ENCODE measurements at regions not wholly inside any gene's neighbourhood (a gene's known extent, or its start where the extent isn't known, plus 50 kb on each side); places are given as distances from the start of the nearest gene placed in this dataset.

DNA sequence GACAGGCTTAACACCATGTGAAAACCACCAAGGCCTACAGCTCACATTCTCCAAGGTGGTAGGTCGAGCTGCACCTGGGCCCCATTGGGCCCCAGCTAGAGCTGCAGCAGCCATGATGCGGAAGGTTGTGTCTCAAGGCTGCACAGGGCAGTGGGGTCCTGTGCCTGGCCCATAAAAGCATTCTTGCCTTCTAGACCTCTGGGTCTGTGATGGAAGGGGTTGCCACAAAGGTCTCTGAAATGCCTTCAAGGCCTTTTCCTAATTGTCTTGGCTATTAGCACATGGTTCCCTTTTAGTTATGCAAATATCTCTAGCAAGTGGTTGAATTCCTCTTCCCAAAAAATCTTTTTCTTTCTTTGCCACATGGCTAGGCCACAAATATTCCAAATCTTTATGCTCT is 52.5 kb upstream of the C11orf58 start:
- Histone ChIP-seq H3K4me1 (no peaks in the 10 kb centered on the region), H3K9me3 (no peaks in the 10 kb centered on the region), H3K4me3 (ENCODE audit: low read depth, low read length) (no peak overlapping the region), H3K36me3 (no peaks in the 10 kb centered on the region), H3K27me3 (no peaks in the 10 kb centered on the region)
- DNase-seq, result no peak
- TF ChIP-seq, protein P1, sequence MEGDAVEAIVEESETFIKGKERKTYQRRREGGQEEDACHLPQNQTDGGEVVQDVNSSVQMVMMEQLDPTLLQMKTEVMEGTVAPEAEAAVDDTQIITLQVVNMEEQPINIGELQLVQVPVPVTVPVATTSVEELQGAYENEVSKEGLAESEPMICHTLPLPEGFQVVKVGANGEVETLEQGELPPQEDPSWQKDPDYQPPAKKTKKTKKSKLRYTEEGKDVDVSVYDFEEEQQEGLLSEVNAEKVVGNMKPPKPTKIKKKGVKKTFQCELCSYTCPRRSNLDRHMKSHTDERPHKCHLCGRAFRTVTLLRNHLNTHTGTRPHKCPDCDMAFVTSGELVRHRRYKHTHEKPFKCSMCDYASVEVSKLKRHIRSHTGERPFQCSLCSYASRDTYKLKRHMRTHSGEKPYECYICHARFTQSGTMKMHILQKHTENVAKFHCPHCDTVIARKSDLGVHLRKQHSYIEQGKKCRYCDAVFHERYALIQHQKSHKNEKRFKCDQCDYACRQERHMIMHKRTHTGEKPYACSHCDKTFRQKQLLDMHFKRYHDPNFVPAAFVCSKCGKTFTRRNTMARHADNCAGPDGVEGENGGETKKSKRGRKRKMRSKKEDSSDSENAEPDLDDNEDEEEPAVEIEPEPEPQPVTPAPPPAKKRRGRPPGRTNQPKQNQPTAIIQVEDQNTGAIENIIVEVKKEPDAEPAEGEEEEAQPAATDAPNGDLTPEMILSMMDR (IDR thresholded peaks at IDR 0.05; ENCODE audit: low read depth, low read length), result no peak

DNA sequence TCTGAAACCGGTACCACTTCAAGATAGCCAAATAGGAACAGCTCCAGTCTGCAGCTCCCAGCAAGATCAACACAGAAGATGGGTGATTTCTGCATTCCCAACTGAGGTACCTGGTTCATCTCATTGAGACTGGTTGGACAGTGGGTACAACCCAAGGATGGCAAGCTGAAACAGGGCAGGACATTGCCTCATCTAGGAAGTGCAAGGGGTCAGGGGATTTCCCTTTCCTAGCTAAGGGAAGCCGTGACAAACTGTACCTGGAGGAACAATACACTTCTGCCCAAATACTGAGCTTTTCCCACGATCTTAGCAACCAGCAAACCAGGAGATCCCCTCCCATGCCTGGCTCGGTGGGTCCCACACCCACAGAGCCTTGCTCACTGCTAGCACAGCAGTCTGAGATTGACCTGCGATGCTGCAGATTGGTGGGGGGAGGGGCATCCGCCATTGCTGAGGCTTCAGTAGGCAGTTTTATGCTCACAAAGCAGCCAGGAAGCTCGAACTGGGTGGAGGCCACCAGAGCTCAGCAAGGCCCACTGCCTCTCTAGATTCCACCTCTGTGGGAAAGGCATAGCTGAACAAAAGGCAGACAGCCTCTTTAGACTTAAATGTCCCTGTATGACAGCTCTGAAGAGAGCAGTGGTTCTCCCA is 59.9 kb upstream of the C11orf58 start:
- TF ChIP-seq, protein P1 (IDR thresholded peaks at IDR 0.05; ENCODE audit: low read depth, low read length), result no peak
- Histone ChIP-seq H3K4me3 (ENCODE audit: low read depth, low read length) (no peak overlapping the region), H3K9me3 (no peaks in the 10 kb centered on the region), H3K27me3 (no peaks in the 10 kb centered on the region), H3K4me1 (no peaks in the 10 kb centered on the region), H3K36me3 (no peaks in the 10 kb centered on the region)
- no peak for DNase-seq

DNA sequence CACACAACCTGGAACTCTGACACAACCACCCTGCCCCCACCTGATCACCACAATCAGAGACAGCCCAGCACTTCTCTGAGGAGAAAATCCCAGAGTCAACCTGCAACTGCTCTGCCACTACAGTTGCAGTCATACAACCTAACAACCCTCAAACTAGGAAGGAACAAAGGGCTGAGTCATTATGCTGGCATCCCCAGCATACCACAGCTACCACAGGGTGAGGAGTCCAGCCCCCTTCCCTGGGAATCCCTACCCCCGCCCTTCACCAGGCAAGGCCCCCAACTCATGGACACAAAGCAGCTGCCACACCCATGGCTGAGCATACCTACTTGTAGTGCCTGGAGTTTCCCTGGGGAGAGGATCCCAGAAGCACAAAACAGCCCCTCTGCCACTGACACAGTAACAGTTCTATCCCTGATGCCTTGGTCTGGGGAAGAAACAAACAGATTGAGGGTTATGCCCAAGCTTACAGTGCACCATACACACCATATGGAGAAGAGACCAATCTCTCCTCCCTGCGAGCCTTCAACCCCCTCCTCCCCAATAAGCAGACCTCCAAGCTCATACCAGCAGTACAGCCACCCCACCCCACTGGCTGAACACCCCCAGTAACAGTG is 68.5 kb upstream of the C11orf58 start:
- no peaks in the 10 kb centered on the region for H3K36me3 ChIP-seq
- no peak for DNase-seq
- H3K9me3 ChIP-seq, result no peaks in the 10 kb centered on the region
- no peaks in the 10 kb centered on the region for H3K27me3 ChIP-seq
- TF ChIP-seq, protein P1 (IDR thresholded peaks at IDR 0.05; ENCODE audit: low read depth, low read length), result no peak
- no peaks in the 10 kb centered on the region for H3K4me1 ChIP-seq
- no peak overlapping the region for H3K4me3 ChIP-seq (ENCODE audit: low read depth, low read length)

DNA sequence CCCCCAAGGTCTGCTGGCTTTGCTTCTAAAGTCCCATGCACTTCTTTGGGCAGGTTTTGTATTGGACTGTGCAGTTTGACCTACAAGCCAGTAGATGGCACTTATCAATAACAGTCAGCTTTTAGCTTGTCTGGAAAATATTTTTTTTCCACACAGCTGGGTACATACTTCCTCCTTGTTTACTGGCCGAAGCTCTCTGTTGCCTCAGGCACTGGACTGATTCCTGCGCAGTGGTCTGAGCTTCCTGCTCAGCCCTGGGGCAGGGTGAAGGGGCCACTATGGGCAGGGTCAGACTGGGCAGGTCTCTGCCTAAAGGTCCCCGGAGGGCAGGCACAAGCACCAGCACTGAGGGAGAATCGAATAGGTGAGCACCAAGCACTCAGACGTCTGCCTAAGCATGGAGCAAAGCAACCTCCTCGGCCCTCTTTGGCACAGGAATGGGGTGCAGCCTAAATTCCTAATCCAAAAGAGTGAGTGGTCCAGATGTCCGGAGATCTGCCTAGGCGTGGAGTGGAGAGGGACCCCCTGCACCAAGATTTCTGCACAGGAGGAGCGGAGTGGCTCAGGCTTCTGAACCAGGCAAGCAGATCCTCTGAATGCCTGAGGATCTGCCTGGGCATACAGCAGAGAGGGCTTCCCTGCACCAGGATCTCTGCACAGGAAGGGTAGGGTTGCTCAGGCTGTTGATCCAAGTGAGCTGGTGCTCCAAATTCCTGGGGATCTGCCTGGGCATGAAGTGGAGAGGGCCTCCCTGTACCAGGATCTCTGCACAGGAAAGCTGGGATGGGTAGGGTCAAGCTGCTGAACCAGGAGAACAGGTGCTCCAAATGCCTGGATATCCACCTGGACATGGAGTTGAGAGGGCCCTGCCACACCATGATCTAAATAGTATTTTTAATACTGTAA is 105.9 kb upstream of the C11orf58 start:
- DNase-seq, result no peak
- no peaks in the 10 kb centered on the region for H3K36me3 ChIP-seq
- TF ChIP-seq, protein P1 (IDR thresholded peaks at IDR 0.05; ENCODE audit: low read depth, low read length), result peak; percentile 56
- peak overlapping the region; percentile 18 for H3K4me3 ChIP-seq (ENCODE audit: low read depth, low read length)
- no peaks in the 10 kb centered on the region for H3K27me3 ChIP-seq
- H3K9me3 ChIP-seq, result no peaks in the 10 kb centered on the region
- no peaks in the 10 kb centered on the region for H3K4me1 ChIP-seq

DNA sequence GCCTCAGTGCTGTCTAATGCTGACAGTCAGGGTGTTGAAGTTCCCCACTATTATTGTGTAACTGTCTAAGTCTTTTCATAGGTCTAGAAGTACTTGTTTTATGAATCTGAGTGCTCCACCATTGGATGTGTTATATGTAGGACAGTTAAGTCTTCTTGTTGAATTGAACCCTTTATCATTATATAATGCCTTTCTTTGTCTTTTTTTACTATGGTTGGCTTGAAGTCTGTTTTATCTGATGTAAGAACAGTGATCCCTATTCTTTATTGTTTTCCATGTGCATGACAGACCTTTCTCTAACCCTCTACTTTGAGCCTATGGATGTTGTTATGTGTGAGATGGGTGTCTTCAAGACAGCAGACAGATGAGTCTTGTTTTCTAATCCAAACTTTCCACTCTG is 107.8 kb upstream of the C11orf58 start:
- no peaks in the 10 kb centered on the region for H3K36me3 ChIP-seq
- no peaks in the 10 kb centered on the region for H3K27me3 ChIP-seq
- no peaks in the 10 kb centered on the region for H3K9me3 ChIP-seq
- TF ChIP-seq, protein P1 (IDR thresholded peaks at IDR 0.05; ENCODE audit: low read depth, low read length), result no peak
- DNase-seq, result no peak
- no peak overlapping the region for H3K4me3 ChIP-seq (ENCODE audit: low read depth, low read length)
- no peaks in the 10 kb centered on the region for H3K4me1 ChIP-seq
